IPS DF 19.7 (cell line): ENCODE measurements at regions not wholly inside any gene's neighbourhood (a gene's known extent, or its start where the extent isn't known, plus 50 kb on each side); places are given as distances from the start of the nearest gene placed in this dataset.

Source experiments
- DNase-seq: peaks from one replicate; pipeline ENCODE4 v3.0.0-alpha.2; 2013; ENCODE audit warnings: low read depth, low spot score

- DNase-seq: no peak
Measured at GRCh38 chr17:79177877-79178276, 103.3 kb downstream of the ENGASE start.

GRCh38 chr17:79176792-79177601 is 102.4 kb downstream of the ENGASE start:
- DNase-seq: no peak

GRCh38 chr17:79174905-79175856 is 100.6 kb downstream of the ENGASE start:
- DNase-seq: no peak

- no peak for DNase-seq
Measured at GRCh38 chr17:79174193-79174765, 99.7 kb downstream of the ENGASE start.

- no peak for DNase-seq
Measured at GRCh38 chr17:79171188-79171587, 96.6 kb downstream of the ENGASE start.

GRCh38 chr17:79169861-79170260 is 95.2 kb downstream of the ENGASE start:
- DNase-seq: no peak

- no peak for DNase-seq
Measured at GRCh38 chr17:79169366-79169765, 94.7 kb downstream of the ENGASE start.

GRCh38 chr17:79168486-79169055 is 93.9 kb downstream of the ENGASE start:
- no peak for DNase-seq

- no peak for DNase-seq
Measured at GRCh38 chr17:79167486-79167885, 92.9 kb downstream of the ENGASE start.

GRCh38 chr17:79165756-79166473 is 91.3 kb downstream of the ENGASE start:
- DNase-seq: no peak

GRCh38 chr17:79164913-79165695 is 90.5 kb downstream of the ENGASE start:
- DNase-seq: no peak

- no peak for DNase-seq
Measured at GRCh38 chr17:79164408-79164807, 89.8 kb downstream of the ENGASE start.

- DNase-seq: no peak
Measured at GRCh38 chr17:79163071-79163470, 88.4 kb downstream of the ENGASE start.

GRCh38 chr17:79162012-79162963 is 87.7 kb downstream of the ENGASE start:
- DNase-seq: no peak

- DNase-seq: no peak
Measured at GRCh38 chr17:79160980-79161636, 86.5 kb downstream of the ENGASE start.

- DNase-seq: no peak
Measured at GRCh38 chr17:79159926-79160325, 85.3 kb downstream of the ENGASE start.

- no peak for DNase-seq
Measured at GRCh38 chr17:79159471-79159870, 84.8 kb downstream of the ENGASE start.

GRCh38 chr17:79156463-79157095 is 82.0 kb downstream of the ENGASE start:
- no peak for DNase-seq
